NT2/D1 (cell line): ENCODE measurements at regions not wholly inside any gene's neighbourhood (a gene's known extent, or its start where the extent isn't known, plus 50 kb on each side); places are given as distances from the start of the nearest gene placed in this dataset.

Experiments used
- DNase-seq: peaks from one replicate; pipeline ENCODE4 v3.0.0-alpha.2; 2011; ENCODE audit warnings: low read depth, low spot score
- H3K27me3 ChIP-seq: 2 replicates; pipeline ENCODE4 v1.6.0; 2011; ENCODE audit warnings: mild to moderate bottlenecking; ENCODE audit not compliant: insufficient read length, insufficient read depth
- H3K36me3 ChIP-seq: 2 replicates; pipeline ENCODE4 v1.6.1; 2011; ENCODE audit warnings: mild to moderate bottlenecking, low read length, mixed read lengths; ENCODE audit not compliant: insufficient read depth, insufficient read length
- H3K4me1 ChIP-seq: 2 replicates; pipeline ENCODE4 v1.5.1; 2011; ENCODE audit not compliant: insufficient read depth, insufficient read length
- H3K4me3 ChIP-seq: 2 replicates; pipeline ENCODE4 v1.5.1; 2011; ENCODE audit warnings: low read depth; ENCODE audit not compliant: insufficient read length
- H3K9ac ChIP-seq: 2 replicates; pipeline ENCODE4 v1.6.0; 2011; ENCODE audit warnings: low read depth; ENCODE audit not compliant: insufficient read length
- H3K9me3 ChIP-seq: 2 replicates; pipeline ENCODE4 v1.5.1; 2011; ENCODE audit warnings: mild to moderate bottlenecking, low read length; ENCODE audit not compliant: insufficient read depth
- SUZ12 ChIP-seq: IDR thresholded peaks from 2 replicates; pipeline ENCODE4 v1.6.1; 2011; ENCODE audit not compliant: insufficient read length, insufficient read depth; ENCODE audit errors: extremely low read depth
- YY1 ChIP-seq: IDR thresholded peaks from 2 replicates; pipeline ENCODE4 v1.6.1; 2011; ENCODE audit not compliant: insufficient read length, insufficient read depth
- ZNF274 ChIP-seq: IDR thresholded peaks from 2 replicates; pipeline ENCODE4 v1.6.1; 2011; ENCODE audit warnings: mild to moderate bottlenecking, low read depth, low read length

GRCh38 chr6:153735761-153736160, 303.3 kb upstream of the OPRM1 start:
- TF ChIP-seq YY1, result no peak

GRCh38 chr6:153729189-153729588, 309.9 kb upstream of the OPRM1 start:
- no peak overlapping the region for H3K4me3 ChIP-seq
- no peaks in the 10 kb centered on the region for H3K27me3 ChIP-seq
- no peaks in the 10 kb centered on the region for H3K36me3 ChIP-seq
- no peak overlapping the region for H3K9ac ChIP-seq
- no peak for TF ChIP-seq SUZ12
- no peak for TF ChIP-seq YY1
- TF ChIP-seq ZNF274, result no peak
- H3K4me1 ChIP-seq, result no peaks in the 10 kb centered on the region
- no peaks in the 10 kb centered on the region for H3K9me3 ChIP-seq
- DNase-seq, result no peak

More at GRCh38 chr6:153735761-153736160, 303.3 kb upstream of the OPRM1 start:
- no peak for DNase-seq
- no peaks in the 10 kb centered on the region for H3K36me3 ChIP-seq
- no peak overlapping the region for H3K9ac ChIP-seq
- H3K4me1 ChIP-seq, result no peaks in the 10 kb centered on the region
- no peak overlapping the region for H3K4me3 ChIP-seq
- H3K9me3 ChIP-seq, result no peaks in the 10 kb centered on the region
- no peaks in the 10 kb centered on the region for H3K27me3 ChIP-seq

GRCh38 chr6:153727885-153728284, 311.2 kb upstream of the OPRM1 start:
- no peak for TF ChIP-seq YY1
- TF ChIP-seq ZNF274, result no peak
- no peak for TF ChIP-seq SUZ12
- Histone ChIP-seq H3K4me1 (no peaks in the 10 kb centered on the region), H3K27me3 (no peaks in the 10 kb centered on the region), H3K36me3 (no peaks in the 10 kb centered on the region), H3K4me3 (no peak overlapping the region), H3K9ac (no peak overlapping the region), H3K9me3 (no peaks in the 10 kb centered on the region)
- DNase-seq, result peak; percentile 9

- H3K4me1 ChIP-seq, result no peaks in the 10 kb centered on the region
- H3K4me3 ChIP-seq, result no peak overlapping the region
- H3K9ac ChIP-seq, result no peak overlapping the region
- H3K36me3 ChIP-seq, result no peaks in the 10 kb centered on the region
- TF ChIP-seq SUZ12 (no peak), ZNF274 (no peak), YY1 (no peak)
- no peaks in the 10 kb centered on the region for H3K9me3 ChIP-seq
- H3K27me3 ChIP-seq, result no peaks in the 10 kb centered on the region
- no peak for DNase-seq
These were observed 313.6 kb upstream of the OPRM1 start for GRCh38 chr6:153725456-153725855.

GRCh38 chr6:153720732-153721131, 318.3 kb upstream of the OPRM1 start:
- Histone ChIP-seq H3K9me3 (no peaks in the 10 kb centered on the region), H3K9ac (no peak overlapping the region), H3K4me3 (no peak overlapping the region), H3K27me3 (no peaks in the 10 kb centered on the region), H3K4me1 (no peaks in the 10 kb centered on the region), H3K36me3 (no peaks in the 10 kb centered on the region)
- DNase-seq, result no peak
- TF ChIP-seq ZNF274 (no peak), YY1 (no peak), SUZ12 (no peak)

GRCh38 chr6:153705429-153705828, 333.6 kb upstream of the OPRM1 start:
- Histone ChIP-seq H3K9me3 (peaks cover 14% of the 10 kb centered on the region), H3K9ac (no peak overlapping the region), H3K4me1 (no peaks in the 10 kb centered on the region), H3K4me3 (no peak overlapping the region), H3K36me3 (no peaks in the 10 kb centered on the region), H3K27me3 (no peaks in the 10 kb centered on the region)
- DNase-seq, result no peak
- TF ChIP-seq SUZ12 (no peak), ZNF274 (no peak), YY1 (no peak)

GRCh38 chr6:153702671-153703070, 336.4 kb upstream of the OPRM1 start:
- Histone ChIP-seq H3K9ac (no peak overlapping the region), H3K4me1 (no peaks in the 10 kb centered on the region), H3K4me3 (no peak overlapping the region), H3K27me3 (no peaks in the 10 kb centered on the region), H3K9me3 (peaks cover 14% of the 10 kb centered on the region), H3K36me3 (no peaks in the 10 kb centered on the region)
- no peak for DNase-seq
- no peak for TF ChIP-seq ZNF274
- no peak for TF ChIP-seq YY1
- no peak for TF ChIP-seq SUZ12

GRCh38 chr6:153698637-153699036, 340.4 kb upstream of the OPRM1 start:
- Histone ChIP-seq H3K9ac (no peak overlapping the region), H3K27me3 (no peaks in the 10 kb centered on the region), H3K36me3 (no peaks in the 10 kb centered on the region), H3K4me1 (no peaks in the 10 kb centered on the region), H3K9me3 (no peaks in the 10 kb centered on the region), H3K4me3 (no peak overlapping the region)
- no peak for DNase-seq
- TF ChIP-seq YY1, result no peak
- TF ChIP-seq SUZ12, result no peak
- no peak for TF ChIP-seq ZNF274
